Lower leg skin (tissue), 3 donors: ENCODE measurements at regions not wholly inside any gene's neighbourhood (a gene's known extent, or its start where the extent isn't known, plus 50 kb on each side); places are given as distances from the start of the nearest gene placed in this dataset.

Experiments used
- POLR2A ChIP-seq, 2 donors: fragments of 450-650 bp; IDR thresholded peaks; one replicate each; pipeline ENCODE4 v1.6.1; 2016 to 2017; ENCODE audit warnings: antibody characterized with exemption in 2 of 2, mild to moderate bottlenecking in 1 of 2, moderate library complexity in 1 of 2
- TF ChIP-seq, protein P1 (sequence below), 3 donors: fragments of 450-650 bp; IDR thresholded peaks; one replicate each; pipeline ENCODE4 v1.5.1; 2016; ENCODE audit warnings: antibody characterized with exemption in 3 of 3, mild to moderate bottlenecking in 3 of 3, moderate library complexity in 2 of 3

- TF ChIP-seq, protein P1, sequence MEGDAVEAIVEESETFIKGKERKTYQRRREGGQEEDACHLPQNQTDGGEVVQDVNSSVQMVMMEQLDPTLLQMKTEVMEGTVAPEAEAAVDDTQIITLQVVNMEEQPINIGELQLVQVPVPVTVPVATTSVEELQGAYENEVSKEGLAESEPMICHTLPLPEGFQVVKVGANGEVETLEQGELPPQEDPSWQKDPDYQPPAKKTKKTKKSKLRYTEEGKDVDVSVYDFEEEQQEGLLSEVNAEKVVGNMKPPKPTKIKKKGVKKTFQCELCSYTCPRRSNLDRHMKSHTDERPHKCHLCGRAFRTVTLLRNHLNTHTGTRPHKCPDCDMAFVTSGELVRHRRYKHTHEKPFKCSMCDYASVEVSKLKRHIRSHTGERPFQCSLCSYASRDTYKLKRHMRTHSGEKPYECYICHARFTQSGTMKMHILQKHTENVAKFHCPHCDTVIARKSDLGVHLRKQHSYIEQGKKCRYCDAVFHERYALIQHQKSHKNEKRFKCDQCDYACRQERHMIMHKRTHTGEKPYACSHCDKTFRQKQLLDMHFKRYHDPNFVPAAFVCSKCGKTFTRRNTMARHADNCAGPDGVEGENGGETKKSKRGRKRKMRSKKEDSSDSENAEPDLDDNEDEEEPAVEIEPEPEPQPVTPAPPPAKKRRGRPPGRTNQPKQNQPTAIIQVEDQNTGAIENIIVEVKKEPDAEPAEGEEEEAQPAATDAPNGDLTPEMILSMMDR (IDR thresholded peaks at IDR 0.05): no peak
- no peak for TF ChIP-seq POLR2A (IDR thresholded peaks at IDR 0.05)
These were observed 142.8 kb upstream of the STT3B start for GRCh38 chr3:31389939-31390338.
